SK-N-SH (cell line): ENCODE measurements at regions not wholly inside any gene's neighbourhood (a gene's known extent, or its start where the extent isn't known, plus 50 kb on each side); places are given as distances from the start of the nearest gene placed in this dataset.

Experiments
- CTCF ChIA-PET: fragments of 300-600, 350-600 bp; formaldehyde crosslinking; extraction: SDS; loops from one replicate; lab custom pipeline; 2021; lab: Yijun Ruan, JAX
- POLR2A ChIA-PET: fragments of 350-600 bp; sonication (Branson Sonifier 250); formaldehyde crosslinking; extraction: SDS; loops from one replicate; lab custom pipeline; 2020; ENCODE audit warnings: antibody characterized with exemption, inconsistent platforms; lab: Yijun Ruan, JAX
- DNase-seq: peaks from one replicate; pipeline ENCODE4 v3.0.0; 2012
- H2AFZ ChIP-seq: fragments of 200-600 bp; sonication (generic); 2 replicates; pipeline ENCODE4 v1.8.1; 2016; ENCODE audit warnings: antibody characterized with exemption, mild to moderate bottlenecking, low read depth
- H3F3A ChIP-seq: fragments of 200-600 bp; sonication (generic); replicated peaks from 2 replicates; pipeline ENCODE3; 2016; ENCODE audit warnings: antibody characterized with exemption, mild to moderate bottlenecking; ENCODE audit not compliant: insufficient read depth
- H3K27ac ChIP-seq, 2 experiments: fragments of 200-500 bp in 1 of 2; fragments of 200-600 bp in 1 of 2; sonication (Bioruptor generic) in 1 of 2; sonication (generic), shearing (Covaris generic) in 1 of 2; 2 replicates each; pipeline versions ENCODE4 v1.5.1 to v1.6.1; 2014 to 2016; ENCODE audit warnings: low read depth in 2 of 2, inconsistent platforms in 1 of 2, low read length in 1 of 2, mild to moderate bottlenecking in 1 of 2, mixed read lengths in 1 of 2
- H3K27me3 ChIP-seq: fragments of 200-600 bp; sonication (generic), shearing (Covaris generic); 2 replicates; pipeline ENCODE4 v1.6.1; 2016; ENCODE audit warnings: mixed run types; ENCODE audit not compliant: insufficient read depth
- H3K36me3 ChIP-seq, 2 experiments: fragments of 200-500 bp in 1 of 2; fragments of 200-600 bp in 1 of 2; sonication (Bioruptor generic) in 1 of 2; sonication (generic) in 1 of 2; replicated peaks in 1 of 2; 2 replicates each; pipeline versions ENCODE3 to v1.5.1; 2014 to 2016; ENCODE audit warnings: low read length in 1 of 2, mild to moderate bottlenecking in 1 of 2; ENCODE audit not compliant: insufficient read depth in 2 of 2, control insufficient read depth in 1 of 2
- H3K4me1 ChIP-seq, 2 experiments: fragments of 200-500 bp in 1 of 2; fragments of 200-600 bp in 1 of 2; sonication (Bioruptor generic) in 1 of 2; sonication (generic), shearing (Covaris generic) in 1 of 2; 2 replicates each; pipeline versions ENCODE4 v1.5.1 to v1.6.1; 2014 to 2016; ENCODE audit warnings: low read depth in 1 of 2, low read length in 1 of 2, mixed run types in 1 of 2; ENCODE audit not compliant: insufficient read depth in 2 of 2, control insufficient read depth in 1 of 2
- H3K4me2 ChIP-seq: fragments of 200-600 bp; sonication (generic), shearing (Covaris generic); 2 replicates; pipeline ENCODE4 v1.6.1; 2017; ENCODE audit warnings: mixed run types
- H3K4me3 ChIP-seq, 2 experiments: fragments of 200-500 bp in 1 of 2; fragments of 200-600 bp in 1 of 2; sonication (Bioruptor generic) in 1 of 2; sonication (generic), shearing (Covaris generic) in 1 of 2; 2 replicates each; pipeline versions ENCODE4 v1.5.1 to v1.8.1; 2014 to 2016; ENCODE audit warnings: low read depth in 2 of 2, inconsistent platforms in 1 of 2, low read length in 1 of 2, mild to moderate bottlenecking in 1 of 2, mixed read lengths in 1 of 2, moderate library complexity in 1 of 2
- H3K79me2 ChIP-seq: fragments of 200-600 bp; sonication (generic); 2 replicates; pipeline ENCODE4 v1.8.1; 2017; ENCODE audit warnings: mild to moderate bottlenecking; ENCODE audit not compliant: insufficient read depth
- H3K9ac ChIP-seq: fragments of 200-600 bp; sonication (generic); 2 replicates; pipeline ENCODE4 v1.6.1; 2017; ENCODE audit warnings: mixed run types
- H3K9me2 ChIP-seq: fragments of 200-600 bp; sonication (generic); 2 replicates; pipeline ENCODE4 v1.6.1; 2017; ENCODE audit warnings: mixed run types
- H3K9me3 ChIP-seq: fragments of 200-600 bp; sonication (generic); 2 replicates; pipeline ENCODE4 v1.6.1; 2017; ENCODE audit warnings: mixed run types, mild to moderate bottlenecking, moderate library complexity
- H4K20me1 ChIP-seq: fragments of 200-600 bp; sonication (generic); 2 replicates; pipeline ENCODE4 v1.6.1; 2017; ENCODE audit warnings: mild to moderate bottlenecking, mixed run types; ENCODE audit not compliant: insufficient read depth
- ELF1 ChIP-seq: IDR thresholded peaks from 2 replicates; pipeline ENCODE4 v1.4.0; 2012
- FOXJ3 ChIP-seq: sonication (generic); formaldehyde crosslinking; IDR thresholded peaks from 2 replicates; pipeline ENCODE4 v1.5.1; 2020; ENCODE audit warnings: mild to moderate bottlenecking, missing genetic modification reagents
- GABPA ChIP-seq: IDR thresholded peaks from 2 replicates; pipeline ENCODE4 v1.4.0; 2012; ENCODE audit warnings: low read depth, mild to moderate bottlenecking
- GATA2 ChIP-seq: sonication (generic); formaldehyde crosslinking; IDR thresholded peaks from 2 replicates; pipeline ENCODE4 v1.5.0; 2020; ENCODE audit warnings: mild to moderate bottlenecking, missing genetic modification reagents
- JUND ChIP-seq: IDR thresholded peaks from 2 replicates; pipeline ENCODE4 v1.4.0; 2012
- MEF2A ChIP-seq: IDR thresholded peaks from 2 replicates; pipeline ENCODE4 v1.4.0; 2012; ENCODE audit warnings: low read depth, borderline replicate concordance
- NRF1 ChIP-seq: IDR thresholded peaks from 2 replicates; pipeline ENCODE4 v1.6.1; 2012; ENCODE audit warnings: low read depth, mild to moderate bottlenecking, low read length
- POLR2AphosphoS5 ChIP-seq: IDR thresholded peaks from 2 replicates; pipeline ENCODE4 v1.6.1; 2012; ENCODE audit warnings: low read depth, low read length
- RAD21 ChIP-seq: IDR thresholded peaks from 2 replicates; pipeline ENCODE4 v1.6.1; 2012; ENCODE audit warnings: mild to moderate bottlenecking, low read length
- RCOR1 ChIP-seq: fragments of 150-350 bp; IDR thresholded peaks from 2 replicates; pipeline ENCODE4 v1.6.1; 2017; ENCODE audit warnings: antibody characterized with exemption, low read length
- RFX5 ChIP-seq: IDR thresholded peaks from 2 replicates; pipeline ENCODE4 v1.6.1; 2012; ENCODE audit warnings: mild to moderate bottlenecking, improper control_type of control experiment, low read length
- RXRA ChIP-seq: IDR thresholded peaks from 2 replicates; pipeline ENCODE4 v1.4.0; 2012; ENCODE audit warnings: low read depth, mild to moderate bottlenecking, borderline replicate concordance
- SIN3A ChIP-seq: IDR thresholded peaks from 2 replicates; pipeline ENCODE4 v1.6.1; 2012; ENCODE audit warnings: low read depth, mild to moderate bottlenecking, low read length, moderate library complexity, borderline replicate concordance
- SMC3 ChIP-seq: IDR thresholded peaks from 2 replicates; pipeline ENCODE4 v1.6.1; 2012; ENCODE audit warnings: low read depth, low read length, improper control_type of control experiment
- TAF1 ChIP-seq: IDR thresholded peaks from 2 replicates; pipeline ENCODE4 v1.6.1; 2012; ENCODE audit warnings: low read depth, mild to moderate bottlenecking, low read length, moderate library complexity, borderline replicate concordance
- TCF12 ChIP-seq: IDR thresholded peaks from 2 replicates; pipeline ENCODE4 v1.4.0; 2012
- TEAD4 ChIP-seq: IDR thresholded peaks from 2 replicates; pipeline ENCODE4 v1.4.0; 2012; ENCODE audit warnings: mild to moderate bottlenecking, borderline replicate concordance; ENCODE audit not compliant: insufficient read depth
- WGBS: methylation state at CpG from one replicate; pipeline ENCODE4 v1.1.6; 2017; ENCODE audit warnings: low lambda C conversion rate; 5-methylcytosine and 5-hydroxymethylcytosine counted together
- TF ChIP-seq, protein P1 (sequence below): fragments of 200-600 bp; sonication (generic); IDR thresholded peaks from 2 replicates; pipeline ENCODE4 v1.6.1; 2017; ENCODE audit warnings: antibody characterized with exemption, mild to moderate bottlenecking, moderate library complexity
- TF ChIP-seq, protein P2 (sequence below): IDR thresholded peaks from 2 replicates; pipeline ENCODE4 v1.4.0; 2012; ENCODE audit warnings: low read depth, borderline replicate concordance
- TF ChIP-seq, protein P3 (sequence below): IDR thresholded peaks from 2 replicates; pipeline ENCODE4 v1.4.0; 2012; ENCODE audit warnings: low read depth, borderline replicate concordance
- TF ChIP-seq, protein P4 (sequence below): IDR thresholded peaks from 2 replicates; pipeline ENCODE4; 2012
- TF ChIP-seq, protein P5 (sequence below): fragments of 150-350 bp; IDR thresholded peaks from 2 replicates; pipeline ENCODE4 v1.6.1; 2016; ENCODE audit warnings: mild to moderate bottlenecking, low read depth, low read length
- TF ChIP-seq, protein P6 (sequence below): fragments of 150-350 bp; IDR thresholded peaks from 2 replicates; pipeline ENCODE4 v1.6.1; 2017; ENCODE audit warnings: antibody characterized with exemption, low read length, low read depth, borderline replicate concordance

DNA sequence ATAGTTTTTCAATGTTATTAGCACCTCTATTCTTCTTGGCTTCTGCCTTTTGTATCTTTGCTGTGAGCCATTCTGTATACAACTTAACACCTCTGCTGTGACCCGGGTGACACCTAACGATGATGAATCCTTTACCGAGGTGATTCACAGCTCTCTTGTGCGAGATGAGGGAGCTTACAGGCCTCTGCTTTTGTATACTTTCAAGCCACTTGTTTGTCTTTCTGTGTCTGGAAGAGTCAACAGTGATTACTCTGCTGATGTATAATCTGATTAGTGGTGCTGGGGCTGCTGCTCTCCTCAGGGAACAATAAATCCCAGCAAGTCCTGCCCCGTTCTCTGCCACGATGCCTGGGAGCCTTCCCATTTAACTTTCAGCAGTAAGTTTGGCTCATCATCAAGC is 442.9 kb upstream of the SGCD start:
- Histone ChIP-seq H3K27me3 (no peaks in the 10 kb centered on the region), H3K79me2 (no peaks in the 10 kb centered on the region), H3K27ac (no peak overlapping the region), H2AFZ (no peak overlapping the region), H3K4me3 (no peak overlapping the region), H3K36me3 (no peaks in the 10 kb centered on the region), H3K4me1 (peaks cover 0 to 8% of the 10 kb centered on the region in 2 experiments; a peak in 1 of 4 replicates), H3K9ac (no peak overlapping the region), H3K9me3 (no peaks in the 10 kb centered on the region), H3K9me2 (no peaks in the 10 kb centered on the region)
- WGBS: 41% methylated on average over 6 of the region's 6 CpGs
- POLR2A ChIA-PET: no interaction called here
- TF ChIP-seq RCOR1 (no peak), GABPA (no peak), GATA2 (no peak), RAD21 (no peak), JUND (no peak), FOXJ3 (CRISPR knock-in tag) (no peak), SIN3A (no peak)
- TF ChIP-seq, all 33 proteins: peak for 0
- H3F3A ChIP-seq: no peaks in the 10 kb centered on the region
- no peaks in the 10 kb centered on the region for H4K20me1 ChIP-seq
- DNase-seq: peak; percentile 59
- CTCF ChIA-PET: no interaction called here
- no peak overlapping the region for H3K4me2 ChIP-seq

DNA sequence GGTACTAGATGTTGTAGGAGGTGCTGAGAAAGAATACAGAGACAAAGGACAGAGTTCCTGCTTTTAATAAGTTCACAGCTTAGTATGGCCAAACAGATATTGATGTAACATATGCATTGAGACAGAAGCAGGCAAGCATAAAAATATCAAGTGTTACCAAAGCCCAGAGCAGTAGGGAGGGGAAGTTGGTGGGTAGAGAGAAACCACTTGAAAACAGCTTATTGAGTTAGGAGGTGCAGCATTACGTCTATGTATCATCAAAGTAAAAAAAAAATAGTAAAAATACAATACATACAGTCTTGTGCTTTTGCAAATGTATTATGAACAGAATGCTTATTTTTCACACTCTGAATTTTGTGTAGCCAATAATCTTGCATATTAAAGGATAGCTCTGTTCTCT is 441.8 kb upstream of the SGCD start:
- Histone ChIP-seq H3K27me3 (no peaks in the 10 kb centered on the region), H3K9me3 (no peaks in the 10 kb centered on the region), H4K20me1 (no peaks in the 10 kb centered on the region), H3K4me3 (no peak overlapping the region), H3K9me2 (no peaks in the 10 kb centered on the region), H2AFZ (no peak overlapping the region), H3K9ac (no peak overlapping the region), H3K4me1 (peaks cover 0 to 5% of the 10 kb centered on the region in 2 experiments; a peak in 1 of 4 replicates), H3K4me2 (no peak overlapping the region), H3F3A (no peaks in the 10 kb centered on the region), H3K36me3 (no peaks in the 10 kb centered on the region), H3K27ac (no peak overlapping the region), H3K79me2 (no peaks in the 10 kb centered on the region)
- 17% methylated on average over 1 of the region's 1 CpG for WGBS
- DNase-seq: no peak
- ChIA-PET POLR2A (no interaction called here), CTCF (no interaction called here)
- TF ChIP-seq, protein P1, sequence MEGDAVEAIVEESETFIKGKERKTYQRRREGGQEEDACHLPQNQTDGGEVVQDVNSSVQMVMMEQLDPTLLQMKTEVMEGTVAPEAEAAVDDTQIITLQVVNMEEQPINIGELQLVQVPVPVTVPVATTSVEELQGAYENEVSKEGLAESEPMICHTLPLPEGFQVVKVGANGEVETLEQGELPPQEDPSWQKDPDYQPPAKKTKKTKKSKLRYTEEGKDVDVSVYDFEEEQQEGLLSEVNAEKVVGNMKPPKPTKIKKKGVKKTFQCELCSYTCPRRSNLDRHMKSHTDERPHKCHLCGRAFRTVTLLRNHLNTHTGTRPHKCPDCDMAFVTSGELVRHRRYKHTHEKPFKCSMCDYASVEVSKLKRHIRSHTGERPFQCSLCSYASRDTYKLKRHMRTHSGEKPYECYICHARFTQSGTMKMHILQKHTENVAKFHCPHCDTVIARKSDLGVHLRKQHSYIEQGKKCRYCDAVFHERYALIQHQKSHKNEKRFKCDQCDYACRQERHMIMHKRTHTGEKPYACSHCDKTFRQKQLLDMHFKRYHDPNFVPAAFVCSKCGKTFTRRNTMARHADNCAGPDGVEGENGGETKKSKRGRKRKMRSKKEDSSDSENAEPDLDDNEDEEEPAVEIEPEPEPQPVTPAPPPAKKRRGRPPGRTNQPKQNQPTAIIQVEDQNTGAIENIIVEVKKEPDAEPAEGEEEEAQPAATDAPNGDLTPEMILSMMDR: no peak
- TF ChIP-seq POLR2AphosphoS5 (no peak), NRF1 (no peak), RXRA (no peak), RAD21 (no peak), TEAD4 (no peak), TAF1 (no peak), RFX5 (no peak), GABPA (no peak), FOXJ3 (CRISPR knock-in tag) (no peak), TCF12 (no peak), ELF1 (no peak), SMC3 (no peak), MEF2A (no peak)
- TF ChIP-seq, protein P2, sequence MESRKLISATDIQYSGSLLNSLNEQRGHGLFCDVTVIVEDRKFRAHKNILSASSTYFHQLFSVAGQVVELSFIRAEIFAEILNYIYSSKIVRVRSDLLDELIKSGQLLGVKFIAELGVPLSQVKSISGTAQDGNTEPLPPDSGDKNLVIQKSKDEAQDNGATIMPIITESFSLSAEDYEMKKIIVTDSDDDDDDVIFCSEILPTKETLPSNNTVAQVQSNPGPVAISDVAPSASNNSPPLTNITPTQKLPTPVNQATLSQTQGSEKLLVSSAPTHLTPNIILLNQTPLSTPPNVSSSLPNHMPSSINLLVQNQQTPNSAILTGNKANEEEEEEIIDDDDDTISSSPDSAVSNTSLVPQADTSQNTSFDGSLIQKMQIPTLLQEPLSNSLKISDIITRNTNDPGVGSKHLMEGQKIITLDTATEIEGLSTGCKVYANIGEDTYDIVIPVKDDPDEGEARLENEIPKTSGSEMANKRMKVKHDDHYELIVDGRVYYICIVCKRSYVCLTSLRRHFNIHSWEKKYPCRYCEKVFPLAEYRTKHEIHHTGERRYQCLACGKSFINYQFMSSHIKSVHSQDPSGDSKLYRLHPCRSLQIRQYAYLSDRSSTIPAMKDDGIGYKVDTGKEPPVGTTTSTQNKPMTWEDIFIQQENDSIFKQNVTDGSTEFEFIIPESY: no peak
- TF ChIP-seq, protein P3, sequence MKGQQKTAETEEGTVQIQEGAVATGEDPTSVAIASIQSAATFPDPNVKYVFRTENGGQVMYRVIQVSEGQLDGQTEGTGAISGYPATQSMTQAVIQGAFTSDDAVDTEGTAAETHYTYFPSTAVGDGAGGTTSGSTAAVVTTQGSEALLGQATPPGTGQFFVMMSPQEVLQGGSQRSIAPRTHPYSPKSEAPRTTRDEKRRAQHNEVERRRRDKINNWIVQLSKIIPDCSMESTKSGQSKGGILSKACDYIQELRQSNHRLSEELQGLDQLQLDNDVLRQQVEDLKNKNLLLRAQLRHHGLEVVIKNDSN: no peak
- TF ChIP-seq, protein P4, sequence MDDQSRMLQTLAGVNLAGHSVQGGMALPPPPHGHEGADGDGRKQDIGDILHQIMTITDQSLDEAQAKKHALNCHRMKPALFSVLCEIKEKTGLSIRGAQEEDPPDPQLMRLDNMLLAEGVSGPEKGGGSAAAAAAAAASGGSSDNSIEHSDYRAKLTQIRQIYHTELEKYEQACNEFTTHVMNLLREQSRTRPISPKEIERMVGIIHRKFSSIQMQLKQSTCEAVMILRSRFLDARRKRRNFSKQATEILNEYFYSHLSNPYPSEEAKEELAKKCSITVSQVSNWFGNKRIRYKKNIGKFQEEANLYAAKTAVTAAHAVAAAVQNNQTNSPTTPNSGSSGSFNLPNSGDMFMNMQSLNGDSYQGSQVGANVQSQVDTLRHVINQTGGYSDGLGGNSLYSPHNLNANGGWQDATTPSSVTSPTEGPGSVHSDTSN: no peak
- TF ChIP-seq, protein P5, sequence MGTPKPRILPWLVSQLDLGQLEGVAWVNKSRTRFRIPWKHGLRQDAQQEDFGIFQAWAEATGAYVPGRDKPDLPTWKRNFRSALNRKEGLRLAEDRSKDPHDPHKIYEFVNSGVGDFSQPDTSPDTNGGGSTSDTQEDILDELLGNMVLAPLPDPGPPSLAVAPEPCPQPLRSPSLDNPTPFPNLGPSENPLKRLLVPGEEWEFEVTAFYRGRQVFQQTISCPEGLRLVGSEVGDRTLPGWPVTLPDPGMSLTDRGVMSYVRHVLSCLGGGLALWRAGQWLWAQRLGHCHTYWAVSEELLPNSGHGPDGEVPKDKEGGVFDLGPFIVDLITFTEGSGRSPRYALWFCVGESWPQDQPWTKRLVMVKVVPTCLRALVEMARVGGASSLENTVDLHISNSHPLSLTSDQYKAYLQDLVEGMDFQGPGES: no peak
- TF ChIP-seq, protein P6, sequence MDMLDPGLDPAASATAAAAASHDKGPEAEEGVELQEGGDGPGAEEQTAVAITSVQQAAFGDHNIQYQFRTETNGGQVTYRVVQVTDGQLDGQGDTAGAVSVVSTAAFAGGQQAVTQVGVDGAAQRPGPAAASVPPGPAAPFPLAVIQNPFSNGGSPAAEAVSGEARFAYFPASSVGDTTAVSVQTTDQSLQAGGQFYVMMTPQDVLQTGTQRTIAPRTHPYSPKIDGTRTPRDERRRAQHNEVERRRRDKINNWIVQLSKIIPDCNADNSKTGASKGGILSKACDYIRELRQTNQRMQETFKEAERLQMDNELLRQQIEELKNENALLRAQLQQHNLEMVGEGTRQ: no peak
